ENCODE measurements at regions not wholly inside any gene's neighbourhood (a gene's known extent, or its start where the extent isn't known, plus 50 kb on each side); places are given as distances from the start of the nearest gene placed in this dataset.

DNA sequence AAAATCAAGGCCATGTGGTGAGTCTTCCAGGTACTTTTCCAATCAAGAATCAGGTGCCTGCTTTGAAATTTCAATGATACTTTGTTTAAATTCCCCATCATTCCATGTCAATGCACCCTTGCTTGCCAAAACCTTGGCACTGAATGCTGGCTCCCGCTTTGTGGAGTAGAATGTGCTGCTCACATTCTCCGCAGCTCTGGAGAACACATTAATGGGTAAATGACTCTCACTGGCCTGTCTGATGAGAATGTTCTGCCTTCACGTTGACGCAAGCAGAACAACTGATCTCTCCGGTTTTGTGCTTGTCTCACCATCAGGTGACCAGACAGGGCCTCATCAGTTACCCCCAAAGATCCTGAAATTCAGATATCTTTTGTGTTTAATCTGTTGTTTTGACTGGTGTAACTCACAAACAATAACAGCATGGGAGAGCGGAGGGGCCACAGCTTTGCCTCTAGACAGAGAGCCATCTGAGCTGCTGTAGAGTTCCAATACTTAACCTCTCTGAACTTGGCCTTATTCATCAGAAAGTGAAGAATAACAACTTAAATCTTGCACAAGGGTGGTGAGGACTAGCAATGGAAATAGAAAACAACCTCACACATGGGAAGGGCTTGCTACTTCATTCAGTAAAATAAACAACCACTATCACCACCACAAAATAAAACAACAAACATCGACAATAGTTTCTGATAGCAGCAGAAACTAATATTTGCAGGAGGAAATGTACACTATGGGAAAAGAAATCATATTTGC lies 276.9 kb upstream of the IGFBP3 start:
- TF ChIP-seq POLR2AphosphoS5 (IDR thresholded peaks at IDR 0.05; ENCODE audit: borderline replicate concordance, low read depth, low read length) (no peak), EZH2 (IDR thresholded peaks at IDR 0.05) (no peak), FOXP2 (optimal IDR thresholded peaks at IDR 0.05; ENCODE audit: control extremely low read depth, extremely low read length, insufficient read depth) (no peak)
- Histone ChIP-seq H3K4me3 (no peak overlapping the region), H3K27ac (no peak overlapping the region), H3K9me3 (ENCODE audit: low read depth, low read length) (no peaks in the 10 kb centered on the region), H3K9ac (ENCODE audit: insufficient read length) (no peak overlapping the region), H3K36me3 (ENCODE audit: insufficient read depth, low read length) (no peaks in the 10 kb centered on the region)
- DNase-seq (ENCODE audit: low read depth, low spot score) = no peak

DNA sequence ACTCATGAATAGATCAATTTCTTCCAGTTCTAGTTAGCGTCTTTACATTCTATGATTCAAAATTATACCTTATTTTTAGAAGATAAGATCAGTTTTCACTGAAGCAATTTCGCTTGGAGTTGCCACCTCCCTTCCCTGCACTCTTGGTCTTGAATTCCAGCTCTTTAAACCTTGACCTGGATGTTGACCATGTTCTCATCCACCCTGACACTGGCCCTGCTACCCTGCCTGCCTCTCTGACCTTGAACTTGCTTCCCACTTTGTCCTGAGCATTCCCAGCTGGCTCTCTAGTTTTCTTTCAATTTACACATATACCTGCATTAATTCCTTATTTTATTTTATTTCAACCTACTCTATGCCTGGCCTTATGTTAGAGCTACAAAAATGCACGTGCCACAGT lies 274.9 kb upstream of the IGFBP3 start:
- H3K4me3 ChIP-seq = no peak overlapping the region

DNA sequence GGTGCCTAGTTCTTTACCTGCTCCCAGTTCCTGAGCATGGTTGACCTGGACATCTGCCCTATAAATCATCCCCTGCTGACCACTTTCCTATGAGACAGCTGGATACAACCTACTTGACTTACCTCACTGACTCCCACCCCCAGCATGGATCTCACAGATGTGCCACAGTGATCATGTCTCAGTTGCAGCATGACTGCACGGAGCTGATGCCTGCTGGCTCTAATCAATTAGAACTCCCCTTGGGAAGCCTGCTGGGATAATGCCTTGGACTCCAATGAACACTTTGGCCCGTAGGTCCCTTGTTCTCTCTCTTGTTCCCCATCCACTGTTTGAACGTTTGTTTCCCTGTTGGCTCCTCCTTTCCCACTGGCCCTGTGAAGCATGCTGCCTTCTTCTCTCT lies 271.2 kb upstream of the IGFBP3 start:
- no peaks in the 10 kb centered on the region for H3K36me3 ChIP-seq (ENCODE audit: insufficient read depth, low read length)
- DNase-seq (ENCODE audit: low read depth, low spot score) = no peak
- no peak overlapping the region for H3K4me3 ChIP-seq
- H3K9ac ChIP-seq (ENCODE audit: insufficient read length) = no peak overlapping the region
- TF ChIP-seq EZH2 (IDR thresholded peaks at IDR 0.05) (no peak), FOXP2 (optimal IDR thresholded peaks at IDR 0.05; ENCODE audit: control extremely low read depth, extremely low read length, insufficient read depth) (no peak), POLR2AphosphoS5 (IDR thresholded peaks at IDR 0.05; ENCODE audit: borderline replicate concordance, low read depth, low read length) (no peak)
- H3K9me3 ChIP-seq (ENCODE audit: low read depth, low read length) = no peaks in the 10 kb centered on the region
- no peak overlapping the region for H3K27ac ChIP-seq

More for the DNA sequence above, 274.9 kb upstream of the IGFBP3 start:
- Histone ChIP-seq H3K36me3 (ENCODE audit: insufficient read depth, low read length) (no peaks in the 10 kb centered on the region), H3K27ac (no peak overlapping the region), H3K9ac (ENCODE audit: insufficient read length) (no peak overlapping the region), H3K9me3 (ENCODE audit: low read depth, low read length) (no peaks in the 10 kb centered on the region)
- TF ChIP-seq EZH2 (IDR thresholded peaks at IDR 0.05) (no peak), FOXP2 (optimal IDR thresholded peaks at IDR 0.05; ENCODE audit: control extremely low read depth, extremely low read length, insufficient read depth) (no peak), POLR2AphosphoS5 (IDR thresholded peaks at IDR 0.05; ENCODE audit: borderline replicate concordance, low read depth, low read length) (no peak)
- no peak for DNase-seq (ENCODE audit: low read depth, low spot score)

DNA sequence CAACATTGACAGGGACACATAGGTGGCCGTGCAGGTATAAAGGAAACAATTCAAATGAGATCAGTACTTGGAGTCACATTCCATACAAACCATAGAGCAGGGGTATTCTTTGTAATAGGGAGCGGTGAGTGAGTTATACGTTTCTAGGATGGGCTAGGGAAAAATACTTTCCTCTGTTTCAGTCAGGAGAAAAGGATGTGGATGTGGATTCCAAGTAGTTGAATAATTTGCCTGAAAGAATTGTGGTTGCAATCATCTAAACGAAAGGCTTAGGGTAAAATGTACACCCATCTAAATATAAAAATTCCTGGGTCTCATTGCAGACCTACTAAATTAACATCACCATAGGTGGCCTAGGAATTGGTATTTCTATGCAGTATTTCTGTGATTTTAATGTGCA lies 270.7 kb upstream of the IGFBP3 start:
- H3K4me3 ChIP-seq = no peak overlapping the region

DNA sequence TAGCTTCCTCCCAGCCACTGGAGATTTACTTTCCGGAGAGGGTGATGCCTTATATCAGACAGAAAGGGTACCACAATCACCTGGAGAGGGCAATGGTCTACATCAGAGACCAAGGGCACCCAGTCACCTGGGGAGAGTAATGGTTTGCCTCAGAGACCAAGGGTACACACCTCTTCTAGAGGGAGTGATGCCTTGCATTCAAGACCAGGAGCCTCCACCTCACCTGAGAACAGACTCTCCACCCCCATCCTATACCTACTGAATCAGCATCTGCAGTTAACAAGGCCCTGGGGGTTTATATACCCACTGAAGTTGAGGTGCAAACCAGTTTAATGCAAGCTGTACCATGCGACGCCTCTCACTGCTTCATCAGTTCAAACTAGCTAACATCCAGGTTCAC lies 270.2 kb upstream of the IGFBP3 start:
- H3K36me3 ChIP-seq (ENCODE audit: insufficient read depth, low read length) = no peaks in the 10 kb centered on the region
- no peak for DNase-seq (ENCODE audit: low read depth, low spot score)
- H3K27ac ChIP-seq = no peak overlapping the region
- H3K9ac ChIP-seq (ENCODE audit: insufficient read length) = no peak overlapping the region
- no peak overlapping the region for H3K4me3 ChIP-seq
- no peaks in the 10 kb centered on the region for H3K9me3 ChIP-seq (ENCODE audit: low read depth, low read length)
- no peak for TF ChIP-seq POLR2AphosphoS5 (IDR thresholded peaks at IDR 0.05; ENCODE audit: borderline replicate concordance, low read depth, low read length)
- TF ChIP-seq FOXP2 (optimal IDR thresholded peaks at IDR 0.05; ENCODE audit: control extremely low read depth, extremely low read length, insufficient read depth) = no peak
- TF ChIP-seq EZH2 (IDR thresholded peaks at IDR 0.05) = no peak

More for the DNA sequence above, 270.7 kb upstream of the IGFBP3 start:
- DNase-seq (ENCODE audit: low read depth, low spot score) = no peak
- H3K27ac ChIP-seq = no peak overlapping the region
- H3K9me3 ChIP-seq (ENCODE audit: low read depth, low read length) = no peaks in the 10 kb centered on the region
- H3K36me3 ChIP-seq (ENCODE audit: insufficient read depth, low read length) = no peaks in the 10 kb centered on the region
- TF ChIP-seq FOXP2 (optimal IDR thresholded peaks at IDR 0.05; ENCODE audit: control extremely low read depth, extremely low read length, insufficient read depth) (no peak), EZH2 (IDR thresholded peaks at IDR 0.05) (no peak), POLR2AphosphoS5 (IDR thresholded peaks at IDR 0.05; ENCODE audit: borderline replicate concordance, low read depth, low read length) (no peak)
- H3K9ac ChIP-seq (ENCODE audit: insufficient read length) = no peak overlapping the region

DNA sequence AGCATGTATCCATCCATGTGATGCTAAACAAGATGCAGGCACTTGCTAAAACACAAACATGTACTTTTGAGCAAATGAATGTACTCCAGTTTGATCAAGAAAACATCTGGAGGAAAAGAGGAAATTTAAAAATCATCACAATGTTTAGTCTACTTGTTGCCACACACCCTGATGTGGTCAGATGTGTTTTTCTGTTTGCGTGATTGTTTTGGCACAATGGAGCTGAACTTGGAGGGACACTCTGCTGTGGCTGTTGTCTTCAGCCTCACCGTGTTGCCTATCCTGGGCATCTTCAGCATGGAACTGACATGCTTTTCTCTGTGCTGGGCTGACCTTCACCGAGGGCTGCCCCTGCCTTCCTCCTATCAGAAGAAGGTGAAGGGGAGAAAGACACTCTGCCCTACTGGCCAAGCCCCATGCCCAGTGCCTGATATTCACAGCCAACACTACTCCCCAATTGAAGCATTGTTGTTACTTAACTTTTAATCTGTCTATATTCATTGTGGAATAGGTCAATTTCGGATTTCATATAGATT lies 268.3 kb upstream of the IGFBP3 start:
- no peak overlapping the region for H3K9ac ChIP-seq (ENCODE audit: insufficient read length)
- no peaks in the 10 kb centered on the region for H3K36me3 ChIP-seq (ENCODE audit: insufficient read depth, low read length)
- H3K4me3 ChIP-seq = no peak overlapping the region
- TF ChIP-seq POLR2AphosphoS5 (IDR thresholded peaks at IDR 0.05; ENCODE audit: borderline replicate concordance, low read depth, low read length) = no peak
- TF ChIP-seq FOXP2 (optimal IDR thresholded peaks at IDR 0.05; ENCODE audit: control extremely low read depth, extremely low read length, insufficient read depth) = no peak
- TF ChIP-seq EZH2 (IDR thresholded peaks at IDR 0.05) = no peak
- DNase-seq (ENCODE audit: low read depth, low spot score) = no peak
- H3K27ac ChIP-seq = no peak overlapping the region
- H3K9me3 ChIP-seq (ENCODE audit: low read depth, low read length) = no peaks in the 10 kb centered on the region

DNA sequence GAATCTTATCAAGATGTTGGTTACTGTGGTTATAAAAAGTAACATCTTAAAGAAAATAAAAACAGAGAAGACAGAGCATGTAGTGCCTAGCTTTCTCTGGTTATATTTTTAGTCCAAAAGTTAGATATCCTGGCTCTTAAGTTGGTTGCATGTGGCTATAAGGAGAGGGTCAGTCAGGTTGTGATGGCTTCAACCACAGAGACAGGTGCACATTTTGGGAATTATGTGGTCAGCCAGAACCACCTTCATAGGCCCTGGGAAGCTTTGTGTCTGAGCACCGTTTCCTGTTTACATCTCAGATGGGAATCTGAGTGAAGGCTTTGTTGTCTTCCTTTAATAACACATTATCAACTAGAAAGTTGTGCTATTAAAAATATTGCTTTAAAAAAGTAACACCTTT lies 265.1 kb upstream of the IGFBP3 start:
- H3K9ac ChIP-seq (ENCODE audit: insufficient read length) = no peak overlapping the region
- no peaks in the 10 kb centered on the region for H3K9me3 ChIP-seq (ENCODE audit: low read depth, low read length)
- no peak for DNase-seq (ENCODE audit: low read depth, low spot score)
- H3K27ac ChIP-seq = no peak overlapping the region
- no peaks in the 10 kb centered on the region for H3K36me3 ChIP-seq (ENCODE audit: insufficient read depth, low read length)
- H3K4me3 ChIP-seq = no peak overlapping the region
- TF ChIP-seq POLR2AphosphoS5 (IDR thresholded peaks at IDR 0.05; ENCODE audit: borderline replicate concordance, low read depth, low read length) (no peak), EZH2 (IDR thresholded peaks at IDR 0.05) (no peak), FOXP2 (optimal IDR thresholded peaks at IDR 0.05; ENCODE audit: control extremely low read depth, extremely low read length, insufficient read depth) (no peak)

DNA sequence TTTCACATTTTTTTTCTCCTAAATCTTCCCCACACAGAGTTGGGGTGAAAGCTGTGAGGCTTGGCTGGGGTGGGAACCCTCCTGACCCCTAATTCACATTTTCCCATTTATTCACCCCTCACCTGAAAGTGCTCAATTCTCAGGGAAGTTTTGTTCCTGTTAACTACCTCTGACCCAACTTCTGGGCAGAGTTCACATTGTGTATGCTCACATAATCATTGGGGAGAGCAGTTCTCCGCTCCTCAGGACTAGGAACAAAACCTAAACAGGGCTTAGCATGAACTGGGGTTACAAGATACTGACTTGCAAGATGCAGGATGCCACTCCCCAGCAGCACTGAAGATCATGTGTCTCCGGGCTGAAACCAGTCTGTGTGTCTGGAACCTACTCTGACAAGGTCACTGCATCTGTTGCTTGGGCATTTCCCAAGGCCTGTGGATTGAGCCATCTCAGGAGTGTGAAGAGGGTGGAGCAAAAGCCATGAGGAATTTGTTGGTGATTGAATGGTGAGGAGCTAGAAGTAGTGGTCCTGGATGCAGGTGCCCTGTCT lies 258.1 kb upstream of the IGFBP3 start:
- no peak for DNase-seq (ENCODE audit: low read depth, low spot score)
- Histone ChIP-seq H3K4me3 (no peak overlapping the region), H3K36me3 (ENCODE audit: insufficient read depth, low read length) (no peaks in the 10 kb centered on the region), H3K9me3 (ENCODE audit: low read depth, low read length) (no peaks in the 10 kb centered on the region), H3K9ac (ENCODE audit: insufficient read length) (no peak overlapping the region), H3K27ac (no peak overlapping the region)
- TF ChIP-seq POLR2AphosphoS5 (IDR thresholded peaks at IDR 0.05; ENCODE audit: borderline replicate concordance, low read depth, low read length) (no peak), FOXP2 (optimal IDR thresholded peaks at IDR 0.05; ENCODE audit: control extremely low read depth, extremely low read length, insufficient read depth) (no peak), EZH2 (IDR thresholded peaks at IDR 0.05) (no peak)

Measured in SK-N-MC (cell line).